ENCODE measurements at regions not wholly inside any gene's neighbourhood (a gene's known extent, or its start where the extent isn't known, plus 50 kb on each side); places are given as distances from the start of the nearest gene placed in this dataset.

GRCh38 chr5:124653666-124654065 is 92.8 kb downstream of the ZNF608 start:
- dilution Hi-C loops (cut with MboI; ENCODE audit: extremely low pct_ligation_motif_present, low sequenced_read_pairs): no loop called here
- FAIRE-seq: no peak
- H3K4me3 ChIP-seq (ENCODE audit: control insufficient read depth in 2 of 3, extremely low read depth in 1 of 3, insufficient read depth in 2 of 3, low read depth in 1 of 3, low read length in 3 of 3): no peak overlapping the region
- peaks cover 33% of the 10 kb centered on the region for H3K4me1 ChIP-seq (ENCODE audit: control insufficient read depth, extremely low read depth, insufficient read depth, low read length)
- H3K9me1 ChIP-seq (ENCODE audit: control insufficient read depth, extremely low read depth, insufficient read depth, low read length): no peaks in the 10 kb centered on the region
- H3K27ac ChIP-seq (ENCODE audit: control insufficient read depth, insufficient read depth, low read length): no peak overlapping the region
- H3K4me2 ChIP-seq (ENCODE audit: control insufficient read depth, extremely low read depth, insufficient read depth, low read depth, low read length): no peak overlapping the region
- no peaks in the 10 kb centered on the region for H3K79me2 ChIP-seq (ENCODE audit: control insufficient read depth, insufficient read depth, low read length)
- no peaks in the 10 kb centered on the region for H3K27me3 ChIP-seq (ENCODE audit: control insufficient read depth, extremely low read depth, insufficient read depth, low read length)
- H3K36me3 ChIP-seq (ENCODE audit: control insufficient read depth in 2 of 2, extremely low read depth in 1 of 2, insufficient read depth in 2 of 2, low read length in 2 of 2): no peaks in the 10 kb centered on the region
- H2AFZ ChIP-seq (ENCODE audit: control insufficient read depth, low read length): no peak overlapping the region
- DNase-seq (ENCODE audit: low read depth, low spot score): no peak
- no peak overlapping the region for H3K9ac ChIP-seq (ENCODE audit: control insufficient read depth, extremely low read depth, insufficient read depth, low read length)
- no peaks in the 10 kb centered on the region for H3K9me3 ChIP-seq (ENCODE audit: control insufficient read depth, low read depth, low read length)
- TF ChIP-seq CTCF (optimal IDR thresholded peaks at IDR 0.05 in 1 of 3, IDR thresholded peaks at IDR 0.05 in 1 of 3, conservative IDR thresholded peaks at IDR 0.05 in 1 of 3; ENCODE audit: extremely low read depth in 1 of 3, insufficient read depth in 2 of 3, low read length in 3 of 3) (no peak), EZH2 (IDR thresholded peaks at IDR 0.05; ENCODE audit: low read length) (no peak)
- no peaks in the 10 kb centered on the region for H4K20me1 ChIP-seq (ENCODE audit: control insufficient read depth, extremely low read depth, insufficient read depth, low read length)

- FAIRE-seq: no peak
These were observed 93.5 kb downstream of the ZNF608 start for GRCh38 chr5:124652892-124653441.

More at GRCh38 chr5:124652892-124653441, 93.5 kb downstream of the ZNF608 start:
- dilution Hi-C loops (cut with MboI; ENCODE audit: extremely low pct_ligation_motif_present, low sequenced_read_pairs): no loop called here
- peaks cover 33% of the 10 kb centered on the region for H3K4me1 ChIP-seq (ENCODE audit: control insufficient read depth, extremely low read depth, insufficient read depth, low read length)
- H4K20me1 ChIP-seq (ENCODE audit: control insufficient read depth, extremely low read depth, insufficient read depth, low read length): no peaks in the 10 kb centered on the region
- no peak overlapping the region for H3K27ac ChIP-seq (ENCODE audit: control insufficient read depth, insufficient read depth, low read length)
- no peaks in the 10 kb centered on the region for H3K9me1 ChIP-seq (ENCODE audit: control insufficient read depth, extremely low read depth, insufficient read depth, low read length)
- no peak overlapping the region for H3K9ac ChIP-seq (ENCODE audit: control insufficient read depth, extremely low read depth, insufficient read depth, low read length)
- H3K4me2 ChIP-seq (ENCODE audit: control insufficient read depth, extremely low read depth, insufficient read depth, low read depth, low read length): no peak overlapping the region
- no peaks in the 10 kb centered on the region for H3K9me3 ChIP-seq (ENCODE audit: control insufficient read depth, low read depth, low read length)
- H3K4me3 ChIP-seq (ENCODE audit: control insufficient read depth in 2 of 3, extremely low read depth in 1 of 3, insufficient read depth in 2 of 3, low read depth in 1 of 3, low read length in 3 of 3): no peak overlapping the region
- H3K79me2 ChIP-seq (ENCODE audit: control insufficient read depth, insufficient read depth, low read length): no peaks in the 10 kb centered on the region
- H3K27me3 ChIP-seq (ENCODE audit: control insufficient read depth, extremely low read depth, insufficient read depth, low read length): no peaks in the 10 kb centered on the region
- TF ChIP-seq EZH2 (IDR thresholded peaks at IDR 0.05; ENCODE audit: low read length): no peak
- no peak for TF ChIP-seq CTCF (optimal IDR thresholded peaks at IDR 0.05 in 1 of 3, IDR thresholded peaks at IDR 0.05 in 1 of 3, conservative IDR thresholded peaks at IDR 0.05 in 1 of 3; ENCODE audit: extremely low read depth in 1 of 3, insufficient read depth in 2 of 3, low read length in 3 of 3)
- DNase-seq (ENCODE audit: low read depth, low spot score): no peak
- H2AFZ ChIP-seq (ENCODE audit: control insufficient read depth, low read length): no peak overlapping the region
- no peaks in the 10 kb centered on the region for H3K36me3 ChIP-seq (ENCODE audit: control insufficient read depth in 2 of 2, extremely low read depth in 1 of 2, insufficient read depth in 2 of 2, low read length in 2 of 2)

Data from keratinocyte (primary cell).